Upper lobe of left lung (tissue), 4 donors: ENCODE measurements at regions not wholly inside any gene's neighbourhood (a gene's known extent, or its start where the extent isn't known, plus 50 kb on each side); places are given as distances from the start of the nearest gene placed in this dataset.

Experiments
- CTCF ChIP-seq, 6 experiments: fragments of 450-650 bp in 4 of 6; fragments of 200-600 bp in 2 of 6; sonication (generic) in 2 of 6; IDR thresholded peaks; one replicate each; pipeline ENCODE4 v1.5.1; 2016 to 2019; ENCODE audit warnings: antibody characterized with exemption in 6 of 6
- POLR2AphosphoS5 ChIP-seq, 2 donors: sonication (generic); formaldehyde crosslinking; IDR thresholded peaks; one replicate each; pipeline ENCODE4 v1.5.1; 2017; ENCODE audit warnings: antibody characterized with exemption in 2 of 2

GRCh38 chr10:2083591-2083990, 346.3 kb upstream of the ADARB2 start:
- TF ChIP-seq CTCF (IDR thresholded peaks at IDR 0.05) (no peak), POLR2AphosphoS5 (IDR thresholded peaks at IDR 0.05) (no peak)
